Panc1 (cell line): ENCODE measurements at regions not wholly inside any gene's neighbourhood (a gene's known extent, or its start where the extent isn't known, plus 50 kb on each side); places are given as distances from the start of the nearest gene placed in this dataset.

Experiments
- ATAC-seq: fragments of 200-7000 bp; cut with Tn5 transposase; 2 replicates; pipeline ENCODE4 v1.9.1; 2020; ENCODE audit warnings: mild to moderate bottlenecking, moderate library complexity
- BruUV-seq: library from RNA; stranded (reverse); fragments of 400-500 nt; replicated peaks from 2 replicates; lab custom pipeline; 2021; lab: Mats Ljungman, UMichigan
- CTCF ChIA-PET: fragments of 300-600 bp; sonication (Branson Sonifier 250); formaldehyde crosslinking; loops from one replicate; lab custom pipeline; 2022; ENCODE audit warnings: antibody characterized with exemption; lab: Charles Lee
- POLR2A ChIA-PET: fragments of 300-600 bp; sonication (Branson Sonifier 250); formaldehyde crosslinking; loops from one replicate; lab custom pipeline; 2022; ENCODE audit warnings: antibody characterized with exemption; lab: Charles Lee
- DNase-seq: peaks from one replicate; pipeline ENCODE4 v3.0.0-alpha.2; 2010; ENCODE audit warnings: low read depth, low spot score
- H3K27ac ChIP-seq: 2 replicates; pipeline ENCODE4 v1.5.1; 2011; ENCODE audit warnings: mild to moderate bottlenecking, low read length, inconsistent platforms
- H3K27me3 ChIP-seq: fragments of 200-500 bp; sonication (Bioruptor generic); 2 replicates; pipeline ENCODE4 v1.6.0; 2014; ENCODE audit warnings: low read length, inconsistent platforms; ENCODE audit not compliant: control insufficient read depth, insufficient read depth
- H3K36me3 ChIP-seq: fragments of 200-500 bp; sonication (Bioruptor generic); 2 replicates; pipeline ENCODE4 v1.5.1; 2014; ENCODE audit warnings: inconsistent platforms, mild to moderate bottlenecking, low read length, moderate library complexity; ENCODE audit not compliant: control insufficient read depth, insufficient read depth
- H3K4me1 ChIP-seq: 2 replicates; pipeline ENCODE4 v1.5.1; 2011; ENCODE audit warnings: inconsistent platforms, mild to moderate bottlenecking, low read length, moderate library complexity; ENCODE audit not compliant: control insufficient read depth, insufficient read depth
- H3K4me3 ChIP-seq, 2 experiments: 2 replicates each; pipeline ENCODE4 v1.5.1; 2011 to 2012; ENCODE audit warnings: low read depth in 2 of 2, low read length in 2 of 2, mild to moderate bottlenecking in 2 of 2, inconsistent platforms in 1 of 2, moderate library complexity in 1 of 2
- H3K9me3 ChIP-seq: fragments of 200-500 bp; sonication (Bioruptor generic); 2 replicates; pipeline ENCODE4 v1.5.1; 2014; ENCODE audit warnings: low read depth, mild to moderate bottlenecking, inconsistent platforms, low read length, moderate library complexity; ENCODE audit not compliant: control insufficient read depth, insufficient read depth
- CTCF ChIP-seq: fragments of 450-650 bp; IDR thresholded peaks from 2 replicates; pipeline ENCODE4 v1.5.1; 2017; ENCODE audit warnings: mild to moderate bottlenecking
- POLR2AphosphoS5 ChIP-seq: IDR thresholded peaks from 2 replicates; pipeline ENCODE4 v1.6.1; 2012; ENCODE audit warnings: mild to moderate bottlenecking, low read depth, low read length, moderate library complexity
- REST ChIP-seq, 2 experiments: IDR thresholded peaks; 2 replicates each; pipeline ENCODE4 v1.6.1; 2011 to 2012; ENCODE audit warnings: low read depth in 2 of 2, control low read depth in 1 of 2, low read length in 1 of 2, mild to moderate bottlenecking in 1 of 2, moderate library complexity in 1 of 2; ENCODE audit not compliant: insufficient read depth in 1 of 2
- SIN3A ChIP-seq: IDR thresholded peaks from 2 replicates; pipeline ENCODE4 v1.6.1; 2012; ENCODE audit warnings: low read depth, mild to moderate bottlenecking, low read length, moderate library complexity, borderline replicate concordance; ENCODE audit not compliant: insufficient read depth
- TCF7L2 ChIP-seq: IDR thresholded peaks from 2 replicates; pipeline ENCODE4 v1.6.1; 2011; ENCODE audit warnings: mild to moderate bottlenecking, low read depth, low read length, inconsistent platforms
- in situ Hi-C: cut with HindIII; loops from 2 replicates; pipeline ENCODE4 v1.10.0; 2016; ENCODE audit warnings: low sequenced_read_pairs, low pct_unique_long_range_greater_than_20kb
- intact Hi-C: fragments of 100-400 bp; cut with micrococcal nuclease; formaldehyde crosslinking; loops from one replicate; pipeline ENCODE4 v1.10.0; 2022; ENCODE audit not compliant: unreplicated experiment

GRCh38 chr22:22788460-22789037 lies 99.1 kb upstream of the IGLL5 start:
- POLR2A ChIA-PET, result no interaction called here
- no peak for DNase-seq
- Histone ChIP-seq H3K27ac (no peak overlapping the region), H3K4me3 (no peak overlapping the region), H3K27me3 (peaks cover 3% of the 10 kb centered on the region), H3K4me1 (no peaks in the 10 kb centered on the region), H3K36me3 (no peaks in the 10 kb centered on the region), H3K9me3 (no peaks in the 10 kb centered on the region)
- no TSS peak for BruUV-seq
- intact Hi-C loops, result no loop called here
- TF ChIP-seq POLR2AphosphoS5 (no peak), CTCF (peak; percentile 52)
- CTCF ChIA-PET, result interaction anchor here (1.5 to 2.2 kb wide), 2 partner anchors 89 to 96 kb away, joined by 8 to 12 read pairs; no protein-coding TSS in a partner anchor
- peak; percentile 63 for ATAC-seq
- in situ Hi-C loops, result no loop called here

- POLR2A ChIA-PET, result no interaction called here
- DNase-seq, result no peak
- intact Hi-C loops, result no loop called here
- no peaks in the 10 kb centered on the region for H3K9me3 ChIP-seq
- in situ Hi-C loops, result no loop called here
- CTCF ChIA-PET, result interaction anchor here (2.2 kb wide), 1 partner anchor 88 kb away, joined by 12 read pairs; no protein-coding TSS in a partner anchor
- no peak overlapping the region for H3K27ac ChIP-seq
- TF ChIP-seq REST (IDR thresholded peaks at IDR 0.05; ENCODE audit: insufficient read depth in 1 of 2, low read depth in 2 of 2, low read length in 1 of 2) (no peak), CTCF (no peak), TCF7L2 (no peak), SIN3A (no peak), POLR2AphosphoS5 (no peak)
- no peak for ATAC-seq
- H3K4me1 ChIP-seq, result no peaks in the 10 kb centered on the region
- no peaks in the 10 kb centered on the region for H3K36me3 ChIP-seq
- no peak overlapping the region for H3K4me3 ChIP-seq
- BruUV-seq, result no TSS peak
- peaks cover under 1% of the 10 kb centered on the region for H3K27me3 ChIP-seq
Observed at GRCh38 chr22:22789233-22789921, 98.2 kb upstream of the IGLL5 start.
